ENCODE measurements at regions not wholly inside any gene's neighbourhood (a gene's known extent, or its start where the extent isn't known, plus 50 kb on each side); places are given as distances from the start of the nearest gene placed in this dataset.

DNA sequence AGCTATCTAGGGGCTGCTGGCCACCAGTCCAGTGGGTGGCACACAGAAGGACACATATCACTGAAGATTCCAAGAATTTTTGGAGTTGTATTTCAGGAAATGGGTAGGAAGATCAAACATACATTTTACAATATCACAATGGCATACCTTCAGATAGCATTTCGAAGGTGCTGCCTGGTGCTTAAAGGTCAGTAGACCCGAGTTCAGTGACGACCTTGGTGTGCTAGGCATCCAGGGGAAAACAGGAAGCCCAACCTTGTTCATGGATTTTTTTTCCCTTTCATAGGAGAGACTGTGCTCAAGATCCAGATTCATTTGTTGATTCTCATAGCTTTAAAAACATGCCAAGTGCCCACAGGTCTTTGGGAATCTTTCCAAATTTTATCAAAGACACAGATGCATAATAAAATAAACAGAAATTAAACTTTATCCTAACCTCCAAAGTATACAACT, 51.0 kb upstream of the RCBTB2 start:
- TF ChIP-seq, protein P1, sequence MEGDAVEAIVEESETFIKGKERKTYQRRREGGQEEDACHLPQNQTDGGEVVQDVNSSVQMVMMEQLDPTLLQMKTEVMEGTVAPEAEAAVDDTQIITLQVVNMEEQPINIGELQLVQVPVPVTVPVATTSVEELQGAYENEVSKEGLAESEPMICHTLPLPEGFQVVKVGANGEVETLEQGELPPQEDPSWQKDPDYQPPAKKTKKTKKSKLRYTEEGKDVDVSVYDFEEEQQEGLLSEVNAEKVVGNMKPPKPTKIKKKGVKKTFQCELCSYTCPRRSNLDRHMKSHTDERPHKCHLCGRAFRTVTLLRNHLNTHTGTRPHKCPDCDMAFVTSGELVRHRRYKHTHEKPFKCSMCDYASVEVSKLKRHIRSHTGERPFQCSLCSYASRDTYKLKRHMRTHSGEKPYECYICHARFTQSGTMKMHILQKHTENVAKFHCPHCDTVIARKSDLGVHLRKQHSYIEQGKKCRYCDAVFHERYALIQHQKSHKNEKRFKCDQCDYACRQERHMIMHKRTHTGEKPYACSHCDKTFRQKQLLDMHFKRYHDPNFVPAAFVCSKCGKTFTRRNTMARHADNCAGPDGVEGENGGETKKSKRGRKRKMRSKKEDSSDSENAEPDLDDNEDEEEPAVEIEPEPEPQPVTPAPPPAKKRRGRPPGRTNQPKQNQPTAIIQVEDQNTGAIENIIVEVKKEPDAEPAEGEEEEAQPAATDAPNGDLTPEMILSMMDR (IDR thresholded peaks at IDR 0.05), result no peak
- TF ChIP-seq POLR2A (IDR thresholded peaks at IDR 0.05), result no peak

Data from ovary (tissue), 3 donors.